HEK293T (cell line): ENCODE measurements at regions not wholly inside any gene's neighbourhood (a gene's known extent, or its start where the extent isn't known, plus 50 kb on each side); places are given as distances from the start of the nearest gene placed in this dataset.

ENCODE experiments used
- CTBP1 ChIP-seq: fragments of 450-650 bp; IDR thresholded peaks from 2 replicates; pipeline ENCODE4 v1.6.1; 2016; ENCODE audit warnings: borderline replicate concordance
- ELF4 ChIP-seq: fragments of 450-650 bp; IDR thresholded peaks from 2 replicates; pipeline ENCODE4 v1.6.1; 2017; ENCODE audit warnings: antibody characterized with exemption
- FOXK2 ChIP-seq: fragments of 450-650 bp; IDR thresholded peaks from 2 replicates; pipeline ENCODE4 v1.6.1; 2016; ENCODE audit warnings: mild to moderate bottlenecking
- FOXM1 ChIP-seq: fragments of 450-650 bp; IDR thresholded peaks from 2 replicates; pipeline ENCODE4 v1.6.1; 2017; ENCODE audit warnings: mild to moderate bottlenecking, borderline replicate concordance
- SP1 ChIP-seq: fragments of 450-650 bp; IDR thresholded peaks from 2 replicates; pipeline ENCODE4 v1.6.1; 2017
- TARDBP ChIP-seq: fragments of 450-650 bp; IDR thresholded peaks from 2 replicates; pipeline ENCODE4 v1.6.1; 2016
- TF ChIP-seq, protein P1 (sequence below): fragments of 450-650 bp; IDR thresholded peaks from 2 replicates; pipeline ENCODE4 v1.6.1; 2016

GRCh38 chr20:59458645-59459044 is 145.7 kb upstream of the PHACTR3 start:
- TF ChIP-seq FOXM1: no peak
- TF ChIP-seq TARDBP: no peak
- TF ChIP-seq, protein P1, sequence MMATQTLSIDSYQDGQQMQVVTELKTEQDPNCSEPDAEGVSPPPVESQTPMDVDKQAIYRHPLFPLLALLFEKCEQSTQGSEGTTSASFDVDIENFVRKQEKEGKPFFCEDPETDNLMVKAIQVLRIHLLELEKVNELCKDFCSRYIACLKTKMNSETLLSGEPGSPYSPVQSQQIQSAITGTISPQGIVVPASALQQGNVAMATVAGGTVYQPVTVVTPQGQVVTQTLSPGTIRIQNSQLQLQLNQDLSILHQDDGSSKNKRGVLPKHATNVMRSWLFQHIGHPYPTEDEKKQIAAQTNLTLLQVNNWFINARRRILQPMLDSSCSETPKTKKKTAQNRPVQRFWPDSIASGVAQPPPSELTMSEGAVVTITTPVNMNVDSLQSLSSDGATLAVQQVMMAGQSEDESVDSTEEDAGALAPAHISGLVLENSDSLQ: no peak
- no peak for TF ChIP-seq CTBP1
- TF ChIP-seq ELF4: no peak
- TF ChIP-seq SP1: no peak
- no peak for TF ChIP-seq FOXK2
